ENCODE measurements at regions not wholly inside any gene's neighbourhood (a gene's known extent, or its start where the extent isn't known, plus 50 kb on each side); places are given as distances from the start of the nearest gene placed in this dataset.
"Not testable (repeated sequence)": the region's sequence is repeated elsewhere in the genome, so short reads cannot be mapped to it uniquely, and the experiment has no call there.

GRCh38 chr7:126001349-126001748 lies 1071.7 kb upstream of the POT1 start:
- Histone ChIP-seq H3K9me3 (replicated peaks) (no peaks in the 10 kb centered on the region), H3K4me3 (no peak overlapping the region)

GRCh38 chr7:125984795-125985194 lies 1055.2 kb upstream of the POT1 start:
- Histone ChIP-seq H3K36me3 (no peaks in the 10 kb centered on the region), H3K27me3 (no peaks in the 10 kb centered on the region), H3K27ac (no peak overlapping the region), H3K4me1 (no peaks in the 10 kb centered on the region), H3K4me3 (no peak overlapping the region), H3K9me3 (replicated peaks) (no peaks in the 10 kb centered on the region)
- no peak for DNase-seq

More at GRCh38 chr7:126001349-126001748, 1071.7 kb upstream of the POT1 start:
- Histone ChIP-seq H3K36me3 (no peaks in the 10 kb centered on the region), H3K4me1 (no peaks in the 10 kb centered on the region), H3K27me3 (no peaks in the 10 kb centered on the region), H3K27ac (no peak overlapping the region)
- no peak for DNase-seq

- Histone ChIP-seq H3K4me1 (no peaks in the 10 kb centered on the region), H3K4me3 (no peak overlapping the region), H3K27ac (no peak overlapping the region), H3K9me3 (replicated peaks) (no peaks in the 10 kb centered on the region), H3K36me3 (no peaks in the 10 kb centered on the region), H3K27me3 (no peaks in the 10 kb centered on the region)
- no peak for DNase-seq
Measured at GRCh38 chr7:125971656-125972055, 1042.0 kb upstream of the POT1 start.

GRCh38 chr7:125966278-125967048 lies 1036.8 kb upstream of the POT1 start:
- no peaks in the 10 kb centered on the region for H3K27me3 ChIP-seq
- DNase-seq: no peak
- H3K27ac ChIP-seq: no peak overlapping the region
- no peaks in the 10 kb centered on the region for H3K4me1 ChIP-seq
- H3K9me3 ChIP-seq (replicated peaks): no peaks in the 10 kb centered on the region
- H3K4me3 ChIP-seq: no peak overlapping the region
- H3K36me3 ChIP-seq: no peaks in the 10 kb centered on the region

- no peak overlapping the region for H3K27ac ChIP-seq
- no peaks in the 10 kb centered on the region for H3K9me3 ChIP-seq (replicated peaks)
- H3K4me1 ChIP-seq: peaks cover 3% of the 10 kb centered on the region; the same call in 1 of the 2 replicates
- no peaks in the 10 kb centered on the region for H3K36me3 ChIP-seq
- no peaks in the 10 kb centered on the region for H3K27me3 ChIP-seq
- DNase-seq: peak in 1 of 2 experiments; percentile 28
- no peak overlapping the region for H3K4me3 ChIP-seq
Measured at GRCh38 chr7:125934955-125935354, 1005.3 kb upstream of the POT1 start.

- Histone ChIP-seq H3K4me3 (no peak overlapping the region), H3K27ac (no peak overlapping the region), H3K27me3 (no peaks in the 10 kb centered on the region), H3K36me3 (no peaks in the 10 kb centered on the region), H3K9me3 (replicated peaks) (no peaks in the 10 kb centered on the region), H3K4me1 (peaks cover 3% of the 10 kb centered on the region; the same call in 1 of the 2 replicates)
- DNase-seq: peak; percentile 20 to 53
Measured at GRCh38 chr7:125934539-125934938, 1004.9 kb upstream of the POT1 start.

- Histone ChIP-seq H3K27ac (no peak overlapping the region), H3K4me1 (peaks cover 3% of the 10 kb centered on the region; the same call in 1 of the 2 replicates), H3K27me3 (no peaks in the 10 kb centered on the region), H3K9me3 (replicated peaks) (no peaks in the 10 kb centered on the region), H3K4me3 (no peak overlapping the region), H3K36me3 (no peaks in the 10 kb centered on the region)
- no peak for DNase-seq
Measured at GRCh38 chr7:125930848-125931247, 1001.2 kb upstream of the POT1 start.

- Histone ChIP-seq H3K9me3 (replicated peaks) (no peaks in the 10 kb centered on the region), H3K4me3 (no peak overlapping the region), H3K36me3 (no peaks in the 10 kb centered on the region), H3K27ac (no peak overlapping the region), H3K4me1 (no peaks in the 10 kb centered on the region), H3K27me3 (no peaks in the 10 kb centered on the region)
- peak; percentile 17 to 66 for DNase-seq
Measured at GRCh38 chr7:125927556-125927955, 997.9 kb upstream of the POT1 start.

GRCh38 chr7:125926621-125927020 lies 997.0 kb upstream of the POT1 start:
- no peak overlapping the region for H3K4me3 ChIP-seq
- no peaks in the 10 kb centered on the region for H3K9me3 ChIP-seq (replicated peaks)
- no peaks in the 10 kb centered on the region for H3K27me3 ChIP-seq
- H3K27ac ChIP-seq: no peak overlapping the region
- no peaks in the 10 kb centered on the region for H3K4me1 ChIP-seq
- DNase-seq: no peak
- H3K36me3 ChIP-seq: no peaks in the 10 kb centered on the region

GRCh38 chr7:125924037-125924436 lies 994.4 kb upstream of the POT1 start:
- no peak for DNase-seq
- no peaks in the 10 kb centered on the region for H3K27me3 ChIP-seq
- no peaks in the 10 kb centered on the region for H3K36me3 ChIP-seq
- H3K9me3 ChIP-seq (replicated peaks): no peaks in the 10 kb centered on the region
- no peaks in the 10 kb centered on the region for H3K4me1 ChIP-seq
- H3K4me3 ChIP-seq: no peak overlapping the region
- no peak overlapping the region for H3K27ac ChIP-seq

- H3K36me3 ChIP-seq; H3K9me3 ChIP-seq (replicated peaks); H3K27ac ChIP-seq; H3K4me1 ChIP-seq; H3K4me3 ChIP-seq; DNase-seq; H3K27me3 ChIP-seq: not testable (repeated sequence)
Measured at GRCh38 chr7:125915381-125915948, 985.8 kb upstream of the POT1 start.

- no peak for DNase-seq
- Histone ChIP-seq H3K4me3 (no peak overlapping the region), H3K4me1 (no peaks in the 10 kb centered on the region), H3K36me3 (no peaks in the 10 kb centered on the region), H3K27ac (no peak overlapping the region), H3K9me3 (replicated peaks) (no peaks in the 10 kb centered on the region; the same call in none of the 2 replicates), H3K27me3 (no peaks in the 10 kb centered on the region)
Measured at GRCh38 chr7:125908711-125909110, 979.1 kb upstream of the POT1 start.

- H3K9me3 ChIP-seq (replicated peaks): no peaks in the 10 kb centered on the region
- DNase-seq: no peak
- no peak overlapping the region for H3K27ac ChIP-seq
- no peaks in the 10 kb centered on the region for H3K36me3 ChIP-seq
- no peaks in the 10 kb centered on the region for H3K4me1 ChIP-seq
- no peaks in the 10 kb centered on the region for H3K27me3 ChIP-seq
- H3K4me3 ChIP-seq: no peak overlapping the region
Measured at GRCh38 chr7:125899577-125899976, 970.0 kb upstream of the POT1 start.

GRCh38 chr7:125892434-125892833 lies 962.8 kb upstream of the POT1 start:
- Histone ChIP-seq H3K9me3 (replicated peaks) (no peaks in the 10 kb centered on the region), H3K36me3 (no peaks in the 10 kb centered on the region), H3K27ac (no peak overlapping the region), H3K4me1 (no peaks in the 10 kb centered on the region), H3K4me3 (no peak overlapping the region), H3K27me3 (no peaks in the 10 kb centered on the region)
- DNase-seq: no peak

- H3K27me3 ChIP-seq: no peaks in the 10 kb centered on the region
- no peak overlapping the region for H3K27ac ChIP-seq
- no peak for DNase-seq
- no peaks in the 10 kb centered on the region for H3K36me3 ChIP-seq
- H3K9me3 ChIP-seq (replicated peaks): peaks cover 3% of the 10 kb centered on the region
- no peak overlapping the region for H3K4me3 ChIP-seq
- H3K4me1 ChIP-seq: no peaks in the 10 kb centered on the region
Measured at GRCh38 chr7:125878988-125879387, 949.4 kb upstream of the POT1 start.
